WERI-Rb-1 (cell line): ENCODE measurements at regions not wholly inside any gene's neighbourhood (a gene's known extent, or its start where the extent isn't known, plus 50 kb on each side); places are given as distances from the start of the nearest gene placed in this dataset.

Source experiments
- DNase-seq: peaks from one replicate; pipeline ENCODE4 v3.0.0-alpha.2; 2020
- H3K27ac ChIP-seq: fragments of 250-450 bp; sonication (Bioruptor Pico); 2 replicates; pipeline ENCODE4 v1.5.1; 2020; ENCODE audit warnings: mild to moderate bottlenecking, moderate library complexity
- H3K27me3 ChIP-seq: fragments of 250-450 bp; sonication (Bioruptor Pico); 2 replicates; pipeline ENCODE4 v1.5.1; 2021; ENCODE audit warnings: mild to moderate bottlenecking, low read depth, moderate library complexity; ENCODE audit not compliant: insufficient read depth, severe bottlenecking
- H3K36me3 ChIP-seq: fragments of 250-450 bp; sonication (Bioruptor Pico); 2 replicates; pipeline ENCODE4 v1.5.1; 2020; ENCODE audit warnings: mild to moderate bottlenecking, moderate library complexity
- H3K4me3 ChIP-seq: 2 replicates; pipeline ENCODE4 v1.5.1; 2011; ENCODE audit warnings: low read depth, mild to moderate bottlenecking, control low read depth, low read length
- H3K9me3 ChIP-seq: fragments of 250-450 bp; sonication (Bioruptor Pico); 2 replicates; pipeline ENCODE4 v1.5.1; 2021; ENCODE audit warnings: mild to moderate bottlenecking, moderate library complexity; ENCODE audit not compliant: severe bottlenecking
- CTCF ChIP-seq: IDR thresholded peaks from 2 replicates; pipeline ENCODE4 v1.5.1; 2011; ENCODE audit warnings: low read depth, mild to moderate bottlenecking, control low read depth, inconsistent platforms, low read length

GRCh38 chr3:132203889-132204596, 113.2 kb upstream of the ACP3 start:
- no peak for DNase-seq
- TF ChIP-seq CTCF, result no peak
- no peak overlapping the region for H3K27ac ChIP-seq
- no peaks in the 10 kb centered on the region for H3K27me3 ChIP-seq
- H3K9me3 ChIP-seq, result no peaks in the 10 kb centered on the region
- H3K36me3 ChIP-seq, result no peaks in the 10 kb centered on the region
- no peak overlapping the region for H3K4me3 ChIP-seq

- no peak for TF ChIP-seq CTCF
These were observed 111.6 kb upstream of the ACP3 start for GRCh38 chr3:132205609-132206008.

GRCh38 chr3:132209855-132210254, 107.4 kb upstream of the ACP3 start:
- Histone ChIP-seq H3K36me3 (no peaks in the 10 kb centered on the region), H3K9me3 (no peaks in the 10 kb centered on the region), H3K27me3 (no peaks in the 10 kb centered on the region), H3K27ac (no peak overlapping the region), H3K4me3 (no peak overlapping the region)
- no peak for DNase-seq
- no peak for TF ChIP-seq CTCF

More at GRCh38 chr3:132205609-132206008, 111.6 kb upstream of the ACP3 start:
- Histone ChIP-seq H3K36me3 (no peaks in the 10 kb centered on the region), H3K27ac (no peak overlapping the region), H3K4me3 (no peak overlapping the region), H3K9me3 (no peaks in the 10 kb centered on the region), H3K27me3 (no peaks in the 10 kb centered on the region)
- no peak for DNase-seq

GRCh38 chr3:132210476-132211346, 106.5 kb upstream of the ACP3 start:
- Histone ChIP-seq H3K4me3 (no peak overlapping the region), H3K27me3 (no peaks in the 10 kb centered on the region), H3K9me3 (no peaks in the 10 kb centered on the region), H3K27ac (no peak overlapping the region), H3K36me3 (no peaks in the 10 kb centered on the region)
- peak; percentile 69 for DNase-seq
- TF ChIP-seq CTCF, result peak; percentile 90

GRCh38 chr3:132211896-132212295, 105.3 kb upstream of the ACP3 start:
- Histone ChIP-seq H3K27me3 (no peaks in the 10 kb centered on the region), H3K4me3 (no peak overlapping the region), H3K27ac (no peak overlapping the region), H3K36me3 (no peaks in the 10 kb centered on the region), H3K9me3 (no peaks in the 10 kb centered on the region)
- TF ChIP-seq CTCF, result no peak
- no peak for DNase-seq
